Prostate gland (tissue), 2 donors: ENCODE measurements at regions not wholly inside any gene's neighbourhood (a gene's known extent, or its start where the extent isn't known, plus 50 kb on each side); places are given as distances from the start of the nearest gene placed in this dataset.

Source experiments
- CTCF ChIP-seq, 4 experiments: fragments of 200-600 bp in 2 of 4; fragments of 450-650 bp in 2 of 4; sonication (generic) in 2 of 4; IDR thresholded peaks; 1 replicate in 3 of 4; 2 replicates in 1 of 4; pipeline ENCODE4 v1.5.1; 2016 to 2019; ENCODE audit warnings: antibody characterized with exemption in 4 of 4, mild to moderate bottlenecking in 2 of 4, moderate library complexity in 2 of 4
- POLR2A ChIP-seq: fragments of 450-650 bp; IDR thresholded peaks from one replicate; pipeline ENCODE4 v1.6.1; 2016; ENCODE audit warnings: antibody characterized with exemption, mild to moderate bottlenecking

GRCh38 chr12:54798651-54799050, 55.7 kb upstream of the MUCL1 start:
- TF ChIP-seq CTCF (IDR thresholded peaks at IDR 0.05) (no peak), POLR2A (no peak)
